GM23338 (cell line): ENCODE measurements at regions not wholly inside any gene's neighbourhood (a gene's known extent, or its start where the extent isn't known, plus 50 kb on each side); places are given as distances from the start of the nearest gene placed in this dataset.

Experiments used
- CREB1 ChIP-seq: fragments of 250-450 bp; sonication (Bioruptor Pico); IDR thresholded peaks from 2 replicates; pipeline ENCODE4 v1.5.0; 2020; ENCODE audit warnings: low read depth, mild to moderate bottlenecking, moderate library complexity
- CTCF ChIP-seq, 2 experiments: fragments of 200-600 bp in 1 of 2; sonication (generic) in 1 of 2; conservative IDR thresholded peaks; 2 replicates each; pipeline versions ENCODE4 v1.5.1 to v1.6.1; 2016 to 2017; ENCODE audit warnings: antibody characterized with exemption in 2 of 2, low read depth in 2 of 2, mild to moderate bottlenecking in 2 of 2, moderate library complexity in 1 of 2
- EZH2 ChIP-seq: fragments of 200-600 bp; sonication (generic); IDR thresholded peaks from one replicate; pipeline ENCODE4 v1.8.0; 2017; ENCODE audit warnings: antibody characterized with exemption, mild to moderate bottlenecking, low read depth; ENCODE audit not compliant: unreplicated experiment
- EZH2phosphoT487 ChIP-seq: fragments of 200-600 bp; sonication (generic); IDR thresholded peaks from one replicate; pipeline ENCODE4 v1.8.1; 2018; ENCODE audit warnings: antibody characterized with exemption; ENCODE audit not compliant: unreplicated experiment
- POLR2AphosphoS5 ChIP-seq: IDR thresholded peaks from 2 replicates; pipeline ENCODE4 v1.6.1; 2016; ENCODE audit warnings: antibody characterized with exemption, low read depth
- REST ChIP-seq: IDR thresholded peaks from one replicate; pipeline ENCODE4 v1.6.1; 2018; ENCODE audit warnings: antibody characterized with exemption; ENCODE audit not compliant: unreplicated experiment
- ZNF114 ChIP-seq: fragments of 250-450 bp; sonication (Bioruptor Pico); IDR thresholded peaks from 2 replicates; pipeline ENCODE4 v1.5.0; 2020; ENCODE audit warnings: mild to moderate bottlenecking, moderate library complexity

DNA sequence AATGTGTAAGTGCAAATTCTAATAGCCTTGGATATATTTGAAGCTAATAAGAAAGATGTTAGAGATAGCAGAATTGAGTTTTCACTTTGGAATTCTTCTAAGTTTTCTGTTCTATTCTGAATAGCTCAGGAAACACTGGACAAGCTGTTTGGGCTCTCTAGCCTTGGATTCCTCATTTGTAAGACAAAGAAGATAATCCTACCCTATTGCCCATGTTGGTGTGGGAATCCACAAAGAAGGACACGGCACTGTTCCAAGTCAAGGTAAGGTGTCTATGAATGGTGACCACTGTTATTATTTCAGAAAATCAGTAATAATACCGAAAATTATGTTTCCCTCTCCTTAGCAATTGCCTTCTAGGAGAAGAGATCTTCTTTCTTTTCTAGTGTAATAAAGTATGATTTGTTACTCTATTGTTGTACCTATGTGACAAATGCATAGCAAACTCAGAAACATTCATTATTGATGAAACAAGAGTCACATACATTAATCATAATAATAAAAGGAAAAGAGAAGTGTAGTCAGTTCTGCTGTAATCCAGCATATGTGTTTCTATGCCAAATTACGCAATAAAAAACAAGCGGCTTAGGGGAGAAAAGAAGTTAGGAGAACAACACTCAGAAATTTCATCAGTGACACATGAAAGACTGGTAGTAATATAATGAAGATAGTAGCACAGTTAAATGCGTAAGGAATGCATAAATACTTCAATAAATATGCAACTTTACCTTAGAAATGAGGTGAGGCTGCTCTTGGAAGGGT, 1012.3 kb upstream of the PHF14 start:
- no peak for TF ChIP-seq CTCF (conservative IDR thresholded peaks at IDR 0.05; ENCODE audit: low read depth in 2 of 2)
- TF ChIP-seq REST = no peak
- no peak for TF ChIP-seq EZH2
- no peak for TF ChIP-seq POLR2AphosphoS5
- no peak for TF ChIP-seq CREB1
- no peak for TF ChIP-seq ZNF114 (CRISPR knock-in tag)
- no peak for TF ChIP-seq EZH2phosphoT487
